OCI-LY1 (cell line): ENCODE measurements at regions not wholly inside any gene's neighbourhood (a gene's known extent, or its start where the extent isn't known, plus 50 kb on each side); places are given as distances from the start of the nearest gene placed in this dataset.

Experiments used
- H2AFZ ChIP-seq: fragments of 200-600 bp; sonication (generic), shearing (Covaris generic); 2 replicates; pipeline ENCODE4 v1.6.0; 2014; ENCODE audit warnings: antibody characterized with exemption, mild to moderate bottlenecking, low read length
- H3F3A ChIP-seq: fragments of 200-600 bp; sonication (generic), shearing (Covaris generic); 2 replicates; pipeline ENCODE4 v1.6.0; 2014; ENCODE audit warnings: mild to moderate bottlenecking, antibody characterized with exemption, low read length, moderate library complexity; ENCODE audit not compliant: insufficient read depth
- H3K27ac ChIP-seq: fragments of 200-600 bp; sonication (generic); 2 replicates; pipeline ENCODE4 v1.5.1; 2014; ENCODE audit warnings: low read length, mixed run types, mild to moderate bottlenecking, low read depth; ENCODE audit not compliant: poor library complexity, severe bottlenecking
- H3K27me3 ChIP-seq: fragments of 200-600 bp; sonication (generic); 2 replicates; pipeline ENCODE4 v1.6.0; 2014; ENCODE audit warnings: antibody characterized with exemption, mild to moderate bottlenecking, low read length, moderate library complexity; ENCODE audit not compliant: insufficient read depth
- H3K36me3 ChIP-seq: fragments of 200-600 bp; sonication (generic); 2 replicates; pipeline ENCODE4 v1.6.1; 2014; ENCODE audit warnings: mild to moderate bottlenecking, antibody characterized with exemption, low read length, moderate library complexity, mixed read lengths; ENCODE audit not compliant: insufficient read depth
- H3K4me1 ChIP-seq: fragments of 200-600 bp; sonication (generic); 2 replicates; pipeline ENCODE4 v1.5.1; 2014; ENCODE audit warnings: mild to moderate bottlenecking, low read length, moderate library complexity; ENCODE audit not compliant: insufficient read depth, severe bottlenecking
- H3K4me2 ChIP-seq: fragments of 200-600 bp; sonication (generic), shearing (Covaris generic); 2 replicates; pipeline ENCODE4 v1.6.1; 2014; ENCODE audit warnings: low read length
- H3K4me3 ChIP-seq: fragments of 200-600 bp; sonication (generic); 2 replicates; pipeline ENCODE4 v1.5.1; 2014; ENCODE audit warnings: low read length, low read depth, mild to moderate bottlenecking, mixed read lengths; ENCODE audit not compliant: poor library complexity, severe bottlenecking
- H3K79me2 ChIP-seq: fragments of 200-600 bp; shearing (Covaris generic); 2 replicates; pipeline ENCODE4 v1.6.1; 2016; ENCODE audit warnings: mixed run types, low read length, mixed read lengths; ENCODE audit not compliant: insufficient read depth
- H3K9ac ChIP-seq: fragments of 200-600 bp; sonication (generic), shearing (Covaris generic); 2 replicates; pipeline ENCODE4 v1.6.1; 2014; ENCODE audit warnings: mild to moderate bottlenecking, low read length, mixed read lengths
- H3K9me2 ChIP-seq: fragments of 200-600 bp; sonication (generic), shearing (Covaris generic); 2 replicates; pipeline ENCODE4 v1.6.1; 2014; ENCODE audit warnings: low read depth, mild to moderate bottlenecking, low read length, mixed read lengths
- H3K9me3 ChIP-seq: fragments of 200-600 bp; shearing (Covaris generic); 2 replicates; pipeline ENCODE4 v1.6.1; 2014; ENCODE audit warnings: low read length, mixed read lengths
- H4K20me1 ChIP-seq: fragments of 200-600 bp; sonication (generic), shearing (Covaris generic); 2 replicates; pipeline ENCODE4 v1.6.0; 2016; ENCODE audit warnings: mild to moderate bottlenecking, low read length; ENCODE audit not compliant: insufficient read depth
- EZH2 ChIP-seq: fragments of 200-600 bp; sonication (generic), shearing (Covaris generic); IDR thresholded peaks from 2 replicates; pipeline ENCODE4 v1.8.0; 2017; ENCODE audit warnings: borderline replicate concordance, mixed run types, mild to moderate bottlenecking, antibody characterized with exemption, low read length, moderate library complexity, mixed read lengths
- TF ChIP-seq, protein P1 (sequence below): fragments of 200-600 bp; sonication (generic), shearing (Covaris generic); IDR thresholded peaks from 2 replicates; pipeline ENCODE4 v1.5.1; 2017; ENCODE audit warnings: mild to moderate bottlenecking, antibody characterized with exemption, low read length, moderate library complexity, mixed read lengths

DNA sequence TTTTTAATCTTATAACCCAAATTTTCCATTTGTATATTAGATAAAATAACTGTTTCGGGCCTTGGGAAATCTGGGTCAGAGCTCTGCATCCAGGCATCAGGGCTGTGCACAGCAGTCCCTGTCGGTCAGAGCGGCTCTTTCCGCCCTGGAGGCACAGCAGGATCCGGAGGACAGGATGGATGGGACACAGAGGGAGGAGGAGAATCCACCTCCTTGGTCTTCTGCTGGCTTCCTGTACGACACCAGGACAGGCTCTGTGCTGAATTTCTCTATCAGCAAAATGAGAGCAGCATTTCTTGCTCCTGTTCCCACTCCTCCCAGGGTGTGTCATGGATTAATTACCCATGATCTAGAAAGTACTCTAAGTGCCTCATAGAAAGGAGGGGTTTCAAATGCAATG lies 254.9 kb downstream of the SKAP2 start:
- Histone ChIP-seq H3K9me2 (no peaks in the 10 kb centered on the region), H3K27me3 (no peaks in the 10 kb centered on the region), H3K9ac (no peak overlapping the region), H3F3A (no peaks in the 10 kb centered on the region), H3K79me2 (no peaks in the 10 kb centered on the region), H3K4me2 (no peak overlapping the region), H3K4me1 (no peaks in the 10 kb centered on the region), H2AFZ (no peak overlapping the region), H3K9me3 (no peaks in the 10 kb centered on the region), H3K4me3 (no peak overlapping the region), H3K27ac (no peak overlapping the region), H3K36me3 (no peaks in the 10 kb centered on the region), H4K20me1 (no peaks in the 10 kb centered on the region)
- TF ChIP-seq, protein P1, sequence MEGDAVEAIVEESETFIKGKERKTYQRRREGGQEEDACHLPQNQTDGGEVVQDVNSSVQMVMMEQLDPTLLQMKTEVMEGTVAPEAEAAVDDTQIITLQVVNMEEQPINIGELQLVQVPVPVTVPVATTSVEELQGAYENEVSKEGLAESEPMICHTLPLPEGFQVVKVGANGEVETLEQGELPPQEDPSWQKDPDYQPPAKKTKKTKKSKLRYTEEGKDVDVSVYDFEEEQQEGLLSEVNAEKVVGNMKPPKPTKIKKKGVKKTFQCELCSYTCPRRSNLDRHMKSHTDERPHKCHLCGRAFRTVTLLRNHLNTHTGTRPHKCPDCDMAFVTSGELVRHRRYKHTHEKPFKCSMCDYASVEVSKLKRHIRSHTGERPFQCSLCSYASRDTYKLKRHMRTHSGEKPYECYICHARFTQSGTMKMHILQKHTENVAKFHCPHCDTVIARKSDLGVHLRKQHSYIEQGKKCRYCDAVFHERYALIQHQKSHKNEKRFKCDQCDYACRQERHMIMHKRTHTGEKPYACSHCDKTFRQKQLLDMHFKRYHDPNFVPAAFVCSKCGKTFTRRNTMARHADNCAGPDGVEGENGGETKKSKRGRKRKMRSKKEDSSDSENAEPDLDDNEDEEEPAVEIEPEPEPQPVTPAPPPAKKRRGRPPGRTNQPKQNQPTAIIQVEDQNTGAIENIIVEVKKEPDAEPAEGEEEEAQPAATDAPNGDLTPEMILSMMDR, result no peak
- no peak for TF ChIP-seq EZH2

DNA sequence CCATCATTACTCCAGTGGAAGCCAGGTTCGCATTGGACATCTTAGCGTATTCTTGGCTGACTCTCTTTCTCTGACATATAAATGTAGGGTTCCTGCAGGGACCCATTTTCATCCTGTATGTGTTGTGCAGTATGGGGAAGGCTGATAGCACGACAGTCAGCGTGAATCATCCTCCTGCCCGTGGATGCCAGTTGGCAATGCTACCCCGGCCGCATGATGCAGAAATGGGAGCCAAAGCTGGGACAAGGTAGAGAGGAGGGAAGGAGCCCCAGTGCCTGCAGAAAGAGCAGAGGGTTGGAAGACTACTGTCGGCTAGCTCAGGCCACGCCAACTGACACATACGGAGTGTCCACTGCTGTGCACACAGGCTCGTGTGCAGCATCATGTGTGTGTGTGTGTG lies 251.6 kb downstream of the SKAP2 start:
- no peak overlapping the region for H2AFZ ChIP-seq
- TF ChIP-seq EZH2, result no peak
- TF ChIP-seq, protein P1, result no peak
- no peak overlapping the region for H3K9ac ChIP-seq
- H3K4me2 ChIP-seq, result no peak overlapping the region
- H3K4me3 ChIP-seq, result no peak overlapping the region
- no peaks in the 10 kb centered on the region for H3K79me2 ChIP-seq
- no peaks in the 10 kb centered on the region for H4K20me1 ChIP-seq
- H3F3A ChIP-seq, result no peaks in the 10 kb centered on the region
- no peaks in the 10 kb centered on the region for H3K27me3 ChIP-seq
- no peaks in the 10 kb centered on the region for H3K4me1 ChIP-seq
- H3K36me3 ChIP-seq, result no peaks in the 10 kb centered on the region
- no peaks in the 10 kb centered on the region for H3K9me3 ChIP-seq
- no peaks in the 10 kb centered on the region for H3K9me2 ChIP-seq
- no peak overlapping the region for H3K27ac ChIP-seq

DNA sequence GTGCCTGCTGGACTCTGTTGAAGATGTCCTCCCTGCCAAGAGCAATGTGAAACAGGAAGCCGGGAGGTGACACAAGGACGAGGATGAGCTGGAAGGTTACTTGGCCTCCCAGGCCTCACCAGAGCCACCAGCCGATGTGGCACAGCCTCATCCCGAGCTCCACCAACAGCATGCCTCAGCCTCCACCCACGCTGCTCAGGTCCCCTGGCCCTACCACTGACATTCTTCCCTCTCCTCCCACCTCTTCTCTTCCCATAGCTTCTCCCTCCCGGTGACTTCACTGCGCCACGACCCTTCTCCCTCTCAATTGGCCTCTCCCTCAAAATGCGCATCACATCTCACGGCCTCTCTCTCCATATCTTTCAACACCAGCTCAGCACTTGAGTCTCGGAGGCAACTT lies 249.9 kb downstream of the SKAP2 start:
- Histone ChIP-seq H3K79me2 (no peaks in the 10 kb centered on the region), H3K4me1 (no peaks in the 10 kb centered on the region), H4K20me1 (no peaks in the 10 kb centered on the region), H3K9ac (no peak overlapping the region), H3K9me2 (no peaks in the 10 kb centered on the region), H2AFZ (no peak overlapping the region), H3K4me3 (no peak overlapping the region), H3K36me3 (no peaks in the 10 kb centered on the region), H3F3A (no peaks in the 10 kb centered on the region), H3K27me3 (no peaks in the 10 kb centered on the region), H3K9me3 (no peaks in the 10 kb centered on the region), H3K4me2 (no peak overlapping the region), H3K27ac (no peak overlapping the region)
- TF ChIP-seq, protein P1, result no peak
- no peak for TF ChIP-seq EZH2
